GM12878 (cell line): ENCODE measurements at regions not wholly inside any gene's neighbourhood (a gene's known extent, or its start where the extent isn't known, plus 50 kb on each side); places are given as distances from the start of the nearest gene placed in this dataset.

Source experiments
- ATAC-seq: fragments of 200-7000 bp; cut with Tn5 transposase; 3 replicates; pipeline ENCODE4 v1.9.1; 2020; ENCODE audit warnings: mild to moderate bottlenecking, moderate library complexity
- BruUV-seq: library from RNA; stranded (reverse); fragments of 400-500 nt; replicated peaks from 2 replicates; lab custom pipeline; 2021; lab: Mats Ljungman, UMichigan
- CTCF ChIA-PET: fragments of 300-600 bp; sonication (Branson Sonifier 250); formaldehyde crosslinking; extraction: SDS; loops from one replicate; lab custom pipeline; 2021; ENCODE audit warnings: inconsistent platforms; lab: Yijun Ruan, JAX
- POLR2A ChIA-PET: fragments of 350-600 bp; formaldehyde crosslinking; extraction: SDS; loops from one replicate; lab custom pipeline; 2021; ENCODE audit warnings: inconsistent platforms; lab: Charles Lee
- RAD21 ChIA-PET: fragments of 300-600 bp; sonication (Branson Sonifier 250); formaldehyde crosslinking; loops from one replicate; lab custom pipeline; 2023; ENCODE audit warnings: antibody characterized with exemption; ENCODE audit not compliant: unreplicated experiment; lab: Charles Lee
- SMC1A ChIA-PET: fragments of 300-600 bp; sonication (Branson Sonifier 250); formaldehyde crosslinking; loops from one replicate; lab custom pipeline; 2023; ENCODE audit not compliant: unreplicated experiment, uncharacterized antibody; lab: Charles Lee
- DNase-seq: peaks from one replicate; pipeline ENCODE4 v3.0.0-alpha.2; 2011; ENCODE audit warnings: low read depth, low spot score
- FAIRE-seq: peaks from 3 replicates; lab custom pipeline; 2011; peaks lifted over from hg19 to GRCh38; lab: Jason Lieb, UNC
- H2AFZ ChIP-seq: 2 replicates; pipeline ENCODE4 v1.6.0; 2011; ENCODE audit warnings: low read depth, low read length, control low read depth; ENCODE audit not compliant: control insufficient read depth
- H3K27ac ChIP-seq: 2 replicates; pipeline ENCODE4 v1.5.1; 2011; ENCODE audit warnings: control low read depth; ENCODE audit not compliant: control insufficient read depth, insufficient read depth
- H3K27me3 ChIP-seq, 2 experiments: replicated peaks in 1 of 2; 2 replicates each; pipeline versions ENCODE4 v1.6.0 to v1.6.1; 2011; ENCODE audit warnings: low read length in 1 of 2; ENCODE audit not compliant: control insufficient read depth in 2 of 2, insufficient read depth in 2 of 2
- H3K36me3 ChIP-seq, 2 experiments: 2 replicates each; pipeline ENCODE4 v1.5.1; 2011; ENCODE audit warnings: low read length in 1 of 2; ENCODE audit not compliant: control insufficient read depth in 2 of 2, insufficient read depth in 2 of 2
- H3K4me1 ChIP-seq: 2 replicates; pipeline ENCODE4 v1.6.1; 2011; ENCODE audit warnings: mild to moderate bottlenecking, low read length, moderate library complexity, mixed read lengths; ENCODE audit not compliant: control insufficient read depth, insufficient read depth
- H3K4me2 ChIP-seq: 2 replicates; pipeline ENCODE4 v1.6.0; 2011; ENCODE audit warnings: control low read depth; ENCODE audit not compliant: control insufficient read depth, insufficient read depth
- H3K4me3 ChIP-seq: fragments of 200-600 bp; sonication (generic); 2 replicates; pipeline ENCODE4 v1.5.1; 2016
- H3K79me2 ChIP-seq: 2 replicates; pipeline ENCODE4 v1.6.0; 2011; ENCODE audit warnings: low read length; ENCODE audit not compliant: control insufficient read depth, insufficient read depth
- H3K9ac ChIP-seq: 2 replicates; pipeline ENCODE4 v1.8.0; 2011; ENCODE audit warnings: low read length, control low read depth, mixed read lengths; ENCODE audit not compliant: control insufficient read depth, insufficient read depth
- H3K9me3 ChIP-seq: replicated peaks from 3 replicates; pipeline ENCODE4 v1.5.1; 2011; ENCODE audit warnings: mild to moderate bottlenecking, low read length; ENCODE audit not compliant: control insufficient read depth, insufficient read depth
- H4K20me1 ChIP-seq: 2 replicates; pipeline ENCODE4 v1.6.0; 2011; ENCODE audit not compliant: control insufficient read depth, insufficient read depth
- BCL3 ChIP-seq: IDR thresholded peaks from 2 replicates; pipeline ENCODE4 v1.6.1; 2011; ENCODE audit warnings: borderline replicate concordance, low read depth, mild to moderate bottlenecking, moderate library complexity, low read length; ENCODE audit not compliant: insufficient read depth, poor library complexity, severe bottlenecking
- BMI1 ChIP-seq: fragments of 450-650 bp; IDR thresholded peaks from 2 replicates; pipeline ENCODE4 v1.6.1; 2016; ENCODE audit warnings: mild to moderate bottlenecking, moderate library complexity, borderline replicate concordance
- CTCF ChIP-seq, 3 experiments: IDR thresholded peaks in 2 of 3; conservative IDR thresholded peaks in 1 of 3; 2 replicates each; pipeline ENCODE4 v1.5.1; 2011; ENCODE audit warnings: low read depth in 3 of 3, low read length in 3 of 3, mild to moderate bottlenecking in 3 of 3, control low read depth in 2 of 3, moderate library complexity in 2 of 3, inconsistent platforms in 1 of 3, mixed read lengths in 1 of 3; ENCODE audit not compliant: control insufficient read depth in 2 of 3, insufficient read depth in 1 of 3; ENCODE audit errors: extremely low read depth in 1 of 3
- DPF2 ChIP-seq: fragments of 450-650 bp; IDR thresholded peaks from 2 replicates; pipeline ENCODE4 v1.6.1; 2017; ENCODE audit warnings: mild to moderate bottlenecking
- ETV6 ChIP-seq, 2 experiments: fragments of 450-650 bp in 1 of 2; IDR thresholded peaks in 1 of 2; conservative IDR thresholded peaks in 1 of 2; 2 replicates each; pipeline ENCODE4 v1.6.1; 2014; ENCODE audit warnings: antibody characterized with exemption in 1 of 2, borderline replicate concordance in 1 of 2, low read depth in 1 of 2, mild to moderate bottlenecking in 1 of 2, moderate library complexity in 1 of 2
- FOXK2 ChIP-seq: fragments of 450-650 bp; IDR thresholded peaks from 2 replicates; pipeline ENCODE4 v1.6.1; 2017; ENCODE audit warnings: mild to moderate bottlenecking, moderate library complexity
- FOXM1 ChIP-seq: IDR thresholded peaks from 2 replicates; pipeline ENCODE4 v1.6.1; 2012; ENCODE audit warnings: low read depth, mild to moderate bottlenecking, inconsistent platforms, low read length, moderate library complexity
- LARP7 ChIP-seq: fragments of 450-650 bp; IDR thresholded peaks from 2 replicates; pipeline ENCODE4 v1.6.1; 2017; ENCODE audit warnings: mild to moderate bottlenecking
- MEF2A ChIP-seq: IDR thresholded peaks from 2 replicates; pipeline ENCODE4 v1.6.1; 2011; ENCODE audit warnings: low read depth, mild to moderate bottlenecking, low read length, moderate library complexity; ENCODE audit not compliant: insufficient read depth
- MYB ChIP-seq: fragments of 150-350 bp; IDR thresholded peaks from 2 replicates; pipeline ENCODE4 v1.6.1; 2014; ENCODE audit warnings: mild to moderate bottlenecking, low read depth, low read length, borderline replicate concordance
- NFIC ChIP-seq: IDR thresholded peaks from 2 replicates; pipeline ENCODE4 v1.6.1; 2012; ENCODE audit warnings: low read depth, mild to moderate bottlenecking, inconsistent platforms, low read length, moderate library complexity
- NR2F1 ChIP-seq: fragments of 450-650 bp; conservative IDR thresholded peaks from 2 replicates; pipeline ENCODE4 v1.6.1; 2017; ENCODE audit warnings: mild to moderate bottlenecking
- PAX8 ChIP-seq: fragments of 450-650 bp; IDR thresholded peaks from 2 replicates; pipeline ENCODE4 v1.6.1; 2017; ENCODE audit warnings: mild to moderate bottlenecking, moderate library complexity
- POLR2AphosphoS5 ChIP-seq: IDR thresholded peaks from 2 replicates; pipeline ENCODE4 v1.6.1; 2011; ENCODE audit warnings: mild to moderate bottlenecking, low read length, inconsistent platforms
- RAD21 ChIP-seq: IDR thresholded peaks from 2 replicates; pipeline ENCODE4 v1.6.1; 2011; ENCODE audit warnings: mild to moderate bottlenecking, low read depth, low read length, moderate library complexity; ENCODE audit not compliant: insufficient read depth
- RB1 ChIP-seq: fragments of 450-650 bp; formaldehyde crosslinking; IDR thresholded peaks from 2 replicates; pipeline ENCODE4 v1.6.1; 2017; ENCODE audit warnings: mild to moderate bottlenecking, borderline replicate concordance
- RUNX3 ChIP-seq: IDR thresholded peaks from 2 replicates; pipeline ENCODE4 v1.6.1; 2012; ENCODE audit warnings: low read length, inconsistent platforms
- SPI1 ChIP-seq: IDR thresholded peaks from 2 replicates; pipeline ENCODE4 v1.6.1; 2011; ENCODE audit warnings: low read depth, mild to moderate bottlenecking, low read length, moderate library complexity, borderline replicate concordance; ENCODE audit not compliant: insufficient read depth
- TAF1 ChIP-seq: IDR thresholded peaks from 2 replicates; pipeline ENCODE4 v1.6.1; 2011; ENCODE audit warnings: mild to moderate bottlenecking, low read depth, low read length, borderline replicate concordance
- TCF3 ChIP-seq: IDR thresholded peaks from 2 replicates; pipeline ENCODE4 v1.6.1; 2012; ENCODE audit warnings: low read depth, mild to moderate bottlenecking, low read length, borderline replicate concordance; ENCODE audit not compliant: insufficient read depth
- ZZZ3 ChIP-seq: IDR thresholded peaks from 2 replicates; pipeline ENCODE4 v1.6.1; 2011; ENCODE audit warnings: low read depth; ENCODE audit not compliant: control insufficient read depth, insufficient read length
- WGBS: methylation state at CpG from one replicate; pipeline ENCODE4 v1.1.6; 2016; ENCODE audit warnings: low lambda C conversion rate; ENCODE audit not compliant: insufficient replicate concordance, insufficient coverage; ENCODE audit errors: missing lambda C conversion rate; 5-methylcytosine and 5-hydroxymethylcytosine counted together
- in situ Hi-C: fragments of 300-500 bp; cut with MboI; formaldehyde crosslinking; loops from 9 replicates; pipeline ENCODE4 v1.14.3; 2018; ENCODE audit warnings: mixed read lengths
- intact Hi-C: fragments of 100-400 bp; cut with micrococcal nuclease; formaldehyde crosslinking; loops from one replicate; pipeline ENCODE4 v1.14.2; 2022; ENCODE audit not compliant: unreplicated experiment

GRCh38 chr6:84605298-84605697 is 159.1 kb downstream of the TBX18 start (continued):
- no peak for TF ChIP-seq BCL3
- TF ChIP-seq MYB: no peak
- TF ChIP-seq ZZZ3: no peak
- no peak for TF ChIP-seq FOXK2
- no peak for TF ChIP-seq LARP7
- TF ChIP-seq POLR2AphosphoS5: no peak
- TF ChIP-seq BMI1: no peak
- no peak for TF ChIP-seq CTCF (IDR thresholded peaks at IDR 0.05 in 2 of 3, conservative IDR thresholded peaks at IDR 0.05 in 1 of 3; ENCODE audit: control insufficient read depth in 2 of 3, extremely low read depth in 1 of 3, insufficient read depth in 1 of 3, low read depth in 3 of 3, low read length in 3 of 3)
- TF ChIP-seq NR2F1: no peak
- no peak for TF ChIP-seq NFIC
- no peak for TF ChIP-seq FOXM1
- no peak for TF ChIP-seq DPF2
- no peak for TF ChIP-seq PAX8

- DNase-seq (no peak), FAIRE-seq (no peak), ATAC-seq (no peak)
- H4K20me1 ChIP-seq: no peaks in the 10 kb centered on the region
- ChIA-PET SMC1A (no interaction called here), RAD21 (no interaction called here), CTCF (no interaction called here), POLR2A (no interaction called here)
- no peaks in the 10 kb centered on the region for H3K36me3 ChIP-seq
- no peaks in the 10 kb centered on the region for H3K4me1 ChIP-seq
- BruUV-seq: no TSS peak
- no peak overlapping the region for H2AFZ ChIP-seq
- no peak overlapping the region for H3K9ac ChIP-seq
- 13% methylated on average over 3 of the region's 3 CpGs for WGBS
- no peaks in the 10 kb centered on the region for H3K79me2 ChIP-seq
- H3K27me3 ChIP-seq: no peaks in the 10 kb centered on the region
- no peaks in the 10 kb centered on the region for H3K9me3 ChIP-seq
- H3K4me2 ChIP-seq: no peak overlapping the region
- no peak overlapping the region for H3K4me3 ChIP-seq
- intact Hi-C loops (no loop called here), in situ Hi-C loops (no loop called here)
- no peak overlapping the region for H3K27ac ChIP-seq
- TF ChIP-seq RB1: no peak
- TF ChIP-seq MEF2A: no peak
- no peak for TF ChIP-seq RUNX3
- no peak for TF ChIP-seq TAF1
- TF ChIP-seq ETV6 (conservative IDR thresholded peaks at IDR 0.05 in 1 of 2, IDR thresholded peaks at IDR 0.05 in 1 of 2; ENCODE audit: borderline replicate concordance in 1 of 2, low read depth in 1 of 2): no peak
- TF ChIP-seq RAD21: no peak
- no peak for TF ChIP-seq SPI1
- no peak for TF ChIP-seq TCF3
Measured at GRCh38 chr6:84601366-84601765, 163.0 kb downstream of the TBX18 start.
